Lower leg skin (tissue), 4 donors: ENCODE measurements at regions not wholly inside any gene's neighbourhood (a gene's known extent, or its start where the extent isn't known, plus 50 kb on each side); places are given as distances from the start of the nearest gene placed in this dataset.

ENCODE experiments used
- DNase-seq, 2 donors: peaks; one replicate each; pipeline ENCODE4 v3.0.0-alpha.2; 2019; ENCODE audit warnings: low spot score in 2 of 2
- H3K4me3 ChIP-seq: fragments of 200-600 bp; sonication (generic); 2 replicates; pipeline ENCODE4 v1.5.1; 2017; ENCODE audit warnings: mild to moderate bottlenecking, low read depth; ENCODE audit not compliant: poor library complexity, severe bottlenecking
- POLR2A ChIP-seq, 2 donors: fragments of 450-650 bp; IDR thresholded peaks; one replicate each; pipeline ENCODE4 v1.6.1; 2016 to 2017; ENCODE audit warnings: antibody characterized with exemption in 2 of 2, mild to moderate bottlenecking in 1 of 2, moderate library complexity in 1 of 2
- WGBS, 2 donors: methylation state at CpG; one replicate each; pipeline ENCODE4 v1.1.5; 2018; 5-methylcytosine and 5-hydroxymethylcytosine counted together
- intact Hi-C: fragments of 100-400 bp; cut with DNase I; formaldehyde crosslinking; loops from one replicate; pipeline ENCODE4 v1.15.0; 2023; ENCODE audit warnings: low total_unique reads
- TF ChIP-seq, protein P1 (sequence below), 3 donors: fragments of 450-650 bp; IDR thresholded peaks; one replicate each; pipeline ENCODE4 v1.5.1; 2016; ENCODE audit warnings: antibody characterized with exemption in 3 of 3, mild to moderate bottlenecking in 3 of 3, moderate library complexity in 2 of 3

DNA sequence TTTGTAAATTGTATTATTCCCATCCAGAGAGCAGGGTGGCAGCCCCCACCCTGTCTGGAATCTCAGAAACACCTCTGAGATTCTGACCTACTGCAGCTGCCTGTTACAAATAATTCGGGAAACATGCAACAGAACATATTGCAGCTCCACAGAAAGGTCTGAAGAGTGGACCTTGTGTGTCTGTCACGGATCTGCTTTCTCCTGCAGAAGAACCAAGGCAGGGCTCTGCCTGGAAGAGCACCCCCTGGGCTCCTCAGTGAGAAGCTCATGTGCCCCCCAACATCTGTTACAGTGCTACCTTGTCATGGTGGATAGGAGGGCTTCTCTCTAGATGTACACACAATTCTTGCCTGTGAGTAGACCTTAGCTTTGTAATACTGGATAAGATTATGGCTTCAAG, 286.6 kb upstream of the GATB start:
- intact Hi-C loops, result no loop called here

DNA sequence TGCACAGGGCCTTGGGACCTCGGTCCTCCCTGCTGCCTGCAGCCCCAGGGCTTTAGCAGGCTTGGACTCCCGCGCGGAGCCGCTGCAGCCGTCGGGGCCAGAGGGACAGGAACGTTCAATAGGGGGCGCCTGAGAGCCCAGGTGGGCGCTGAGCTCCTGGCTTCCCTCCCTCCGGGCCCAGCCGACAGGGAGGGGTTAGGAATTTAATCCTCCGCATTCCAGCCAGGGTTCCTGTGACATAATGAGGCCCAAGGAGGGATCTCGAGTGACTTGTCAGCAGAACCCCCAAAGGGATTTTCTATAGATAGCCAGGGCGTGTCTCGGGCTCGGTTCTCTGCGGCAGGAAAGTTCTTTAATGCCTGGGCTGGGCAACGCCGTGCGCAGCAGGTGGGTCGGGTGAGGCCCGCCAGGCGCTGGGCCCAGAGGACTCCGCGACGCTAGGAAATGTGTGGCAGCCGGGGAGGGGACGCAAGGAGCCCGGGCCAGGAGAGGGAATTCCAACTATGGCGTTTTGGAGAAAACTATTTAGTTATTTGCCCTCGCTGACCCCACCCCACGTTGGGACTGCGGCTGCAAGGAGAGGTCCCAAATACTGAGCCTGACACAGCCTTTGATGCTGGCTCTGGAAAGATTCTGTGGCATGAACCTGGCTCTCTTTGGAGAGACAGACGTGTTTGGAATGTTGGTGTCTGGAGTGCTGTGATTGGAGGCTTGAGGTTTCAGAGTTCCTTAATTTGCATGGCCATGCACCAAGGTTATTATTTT, 285.2 kb upstream of the GATB start:
- TF ChIP-seq, protein P1, sequence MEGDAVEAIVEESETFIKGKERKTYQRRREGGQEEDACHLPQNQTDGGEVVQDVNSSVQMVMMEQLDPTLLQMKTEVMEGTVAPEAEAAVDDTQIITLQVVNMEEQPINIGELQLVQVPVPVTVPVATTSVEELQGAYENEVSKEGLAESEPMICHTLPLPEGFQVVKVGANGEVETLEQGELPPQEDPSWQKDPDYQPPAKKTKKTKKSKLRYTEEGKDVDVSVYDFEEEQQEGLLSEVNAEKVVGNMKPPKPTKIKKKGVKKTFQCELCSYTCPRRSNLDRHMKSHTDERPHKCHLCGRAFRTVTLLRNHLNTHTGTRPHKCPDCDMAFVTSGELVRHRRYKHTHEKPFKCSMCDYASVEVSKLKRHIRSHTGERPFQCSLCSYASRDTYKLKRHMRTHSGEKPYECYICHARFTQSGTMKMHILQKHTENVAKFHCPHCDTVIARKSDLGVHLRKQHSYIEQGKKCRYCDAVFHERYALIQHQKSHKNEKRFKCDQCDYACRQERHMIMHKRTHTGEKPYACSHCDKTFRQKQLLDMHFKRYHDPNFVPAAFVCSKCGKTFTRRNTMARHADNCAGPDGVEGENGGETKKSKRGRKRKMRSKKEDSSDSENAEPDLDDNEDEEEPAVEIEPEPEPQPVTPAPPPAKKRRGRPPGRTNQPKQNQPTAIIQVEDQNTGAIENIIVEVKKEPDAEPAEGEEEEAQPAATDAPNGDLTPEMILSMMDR (IDR thresholded peaks at IDR 0.05), result no peak
- TF ChIP-seq POLR2A (IDR thresholded peaks at IDR 0.05), result no peak
- intact Hi-C loops, result no loop called here
- no peak overlapping the region for H3K4me3 ChIP-seq
- 15 to 34% methylated on average over 34 to 35 of the region's 35 CpGs for WGBS, 2 donors
- DNase-seq, result no peak

More for the DNA sequence above, 286.6 kb upstream of the GATB start:
- TF ChIP-seq, protein P1 (IDR thresholded peaks at IDR 0.05), result no peak
- no peak for TF ChIP-seq POLR2A (IDR thresholded peaks at IDR 0.05)
- 95 to 96% methylated on average over 2 of the region's 2 CpGs for WGBS, 2 donors
- H3K4me3 ChIP-seq, result no peak overlapping the region
- DNase-seq, result no peak

DNA sequence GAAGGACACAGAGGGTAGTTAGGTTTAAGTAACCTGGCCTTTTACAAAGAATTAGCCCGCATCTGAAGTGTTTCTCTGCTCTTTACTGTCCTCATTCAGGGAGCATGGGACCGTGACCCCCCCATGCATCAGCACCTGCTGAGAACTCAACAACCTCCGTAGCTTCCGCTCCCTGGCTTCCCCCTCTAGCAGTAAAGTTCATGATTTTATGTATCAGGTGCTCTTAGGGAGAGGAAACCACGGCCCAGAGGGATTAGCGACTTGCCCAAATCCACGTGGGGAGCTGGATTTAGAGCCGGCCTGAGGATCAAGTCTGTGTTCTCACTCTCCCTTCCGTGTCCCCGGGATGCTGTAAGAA, 284.6 kb upstream of the GATB start:
- intact Hi-C loops, result no loop called here
- TF ChIP-seq, protein P1 (IDR thresholded peaks at IDR 0.05), result no peak
- TF ChIP-seq POLR2A (IDR thresholded peaks at IDR 0.05), result no peak
- 43 to 63% methylated on average over 10 of the region's 10 CpGs for WGBS, 2 donors
- H3K4me3 ChIP-seq, result no peak overlapping the region
- no peak for DNase-seq

DNA sequence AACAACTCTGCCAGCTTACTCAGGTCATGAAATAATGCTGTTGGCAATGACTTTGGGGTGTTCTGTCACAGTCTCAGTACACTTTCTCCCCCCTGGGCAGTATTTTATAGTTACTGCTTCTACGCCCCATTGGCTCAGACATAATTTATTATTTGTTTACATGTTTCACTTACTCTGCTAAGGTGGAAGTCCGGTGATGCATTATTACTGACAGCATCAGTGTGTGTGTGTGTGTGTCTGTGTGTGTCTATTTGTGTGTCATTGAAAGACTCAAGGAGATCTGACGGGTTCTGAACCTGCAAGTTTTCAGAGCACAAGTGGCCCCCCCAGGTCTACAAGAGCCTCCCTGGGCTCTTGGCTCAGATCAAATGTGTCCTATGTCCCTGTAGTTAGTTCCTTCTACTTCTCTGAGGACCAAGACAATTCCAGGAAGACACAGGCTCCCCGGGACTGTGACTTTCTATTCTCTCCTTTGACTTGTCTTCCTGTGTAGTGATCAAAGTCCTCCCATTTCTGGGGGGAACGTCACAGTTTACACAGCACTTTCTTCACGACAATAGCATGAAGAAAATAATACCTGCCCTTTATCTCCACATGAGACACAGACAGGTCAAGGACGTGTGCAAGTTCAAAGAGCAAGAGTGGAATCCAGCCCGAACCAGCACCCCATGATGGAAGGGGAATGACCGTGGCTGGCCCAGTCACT, 283.7 kb upstream of the GATB start:
- H3K4me3 ChIP-seq, result no peak overlapping the region
- intact Hi-C loops, result no loop called here
- no peak for TF ChIP-seq POLR2A (IDR thresholded peaks at IDR 0.05)
- TF ChIP-seq, protein P1 (IDR thresholded peaks at IDR 0.05), result no peak
- WGBS, 2 donors, result 76 to 79% methylated on average over 9 of the region's 9 CpGs
- no peak for DNase-seq

DNA sequence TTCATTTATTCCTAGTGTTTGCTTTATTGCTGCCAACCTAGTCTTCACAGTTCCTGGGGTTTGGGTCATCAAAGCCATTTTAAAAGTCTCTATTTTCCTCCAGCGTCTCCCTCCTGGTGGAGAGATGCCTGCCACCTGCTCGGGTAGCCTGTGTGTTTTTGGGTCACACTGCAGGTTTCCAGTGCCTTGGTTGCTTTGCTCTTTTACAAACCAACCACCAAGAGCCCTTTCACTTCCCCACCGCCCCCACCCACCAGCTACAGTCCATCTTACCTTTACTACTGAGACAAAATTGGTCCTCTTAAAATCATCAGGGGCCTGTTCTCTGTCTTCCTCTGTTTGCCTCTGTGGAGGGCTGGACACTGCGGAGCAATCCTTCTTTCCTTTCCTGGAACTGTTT, 280.5 kb upstream of the GATB start:
- no peak overlapping the region for H3K4me3 ChIP-seq
- WGBS, 2 donors, result 84 to 96% methylated on average over 4 of the region's 4 CpGs
- no peak for DNase-seq
- intact Hi-C loops, result no loop called here
- TF ChIP-seq, protein P1 (IDR thresholded peaks at IDR 0.05), result no peak
- TF ChIP-seq POLR2A (IDR thresholded peaks at IDR 0.05), result no peak
